EL (cell line): ENCODE measurements at regions not wholly inside any gene's neighbourhood (a gene's known extent, or its start where the extent isn't known, plus 50 kb on each side); places are given as distances from the start of the nearest gene placed in this dataset.
"Not testable (repeated sequence)": the region's sequence is repeated elsewhere in the genome, so short reads cannot be mapped to it uniquely, and the experiment has no call there.

Experiments
- DNase-seq: peaks from one replicate; pipeline ENCODE4 v3.0.0-alpha.2; 2016

DNA sequence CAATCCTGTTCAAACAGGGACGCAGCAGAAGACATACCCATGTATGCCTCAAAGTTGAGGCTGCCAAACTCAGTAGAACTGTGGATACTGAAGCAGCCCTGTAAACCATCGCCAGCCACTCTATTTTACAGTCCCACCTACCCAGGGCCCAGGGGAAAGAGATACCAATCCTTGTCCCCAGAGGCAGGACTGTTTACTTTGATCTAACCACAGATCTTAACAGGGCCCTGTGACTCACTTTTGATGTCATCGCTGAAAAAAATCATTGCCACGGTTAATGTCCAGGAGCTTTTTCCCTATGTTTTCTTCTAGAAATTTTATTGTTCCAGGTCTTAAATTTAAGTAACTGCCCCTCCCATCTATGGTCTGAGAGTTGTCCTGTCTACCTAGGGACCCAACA lies 538.4 kb upstream of the NCAM2 start:
- no peak for DNase-seq

DNA sequence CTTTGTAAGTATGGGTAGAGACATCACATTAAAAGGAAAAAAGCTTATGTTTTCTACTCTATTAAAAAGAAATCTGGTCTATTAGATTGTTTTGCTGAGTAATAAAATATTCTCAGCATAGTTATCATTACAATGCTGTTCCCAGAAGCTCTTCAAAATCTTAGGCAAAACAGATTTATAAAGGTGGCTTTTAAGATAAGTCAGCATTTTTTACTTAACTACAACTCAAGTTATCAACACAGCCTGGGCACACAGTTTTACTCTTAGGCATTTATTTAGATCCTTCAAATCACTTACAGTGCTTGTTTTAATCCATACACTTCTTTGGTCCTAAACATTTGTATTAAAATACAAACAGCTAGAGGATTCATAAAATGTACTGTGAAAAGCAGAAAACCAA lies 534.8 kb upstream of the NCAM2 start:
- no peak for DNase-seq

DNA sequence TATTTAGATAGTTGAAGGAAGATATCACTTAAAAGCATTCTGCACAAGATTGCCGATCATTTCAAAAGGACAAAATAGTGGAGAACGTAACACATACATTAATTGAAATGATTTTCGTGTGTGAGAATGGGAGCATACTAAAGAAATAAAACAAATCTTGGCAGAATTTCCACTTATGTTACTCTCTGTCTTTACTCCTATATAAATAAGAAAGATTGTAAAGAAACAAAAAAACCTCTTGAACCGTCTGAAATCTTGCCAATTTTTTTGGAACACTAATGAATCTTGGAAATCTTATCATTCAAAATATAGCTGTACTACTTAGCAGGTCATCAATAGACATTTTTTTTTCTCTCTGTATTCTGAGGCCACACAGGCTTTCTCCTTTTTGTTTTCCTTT lies 528.8 kb upstream of the NCAM2 start:
- no peak for DNase-seq

DNA sequence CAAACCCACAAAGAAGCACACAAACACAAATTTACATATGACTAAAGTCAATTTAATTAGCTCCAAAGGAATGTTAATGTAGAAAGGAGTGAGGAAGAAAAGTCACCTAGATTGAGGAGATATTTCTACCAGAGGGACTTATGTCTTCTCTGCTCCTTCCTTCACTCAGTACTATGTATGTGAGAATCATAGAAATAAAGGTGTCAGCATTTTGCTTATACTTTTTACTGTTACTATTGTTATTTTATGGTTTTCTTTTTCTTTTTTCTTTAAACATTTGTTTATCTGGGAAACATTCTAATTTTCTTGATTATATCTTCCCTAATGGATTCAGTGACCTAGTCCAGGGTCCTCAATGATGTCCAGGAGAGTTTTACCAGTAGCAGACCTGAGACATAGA lies 511.9 kb upstream of the NCAM2 start:
- DNase-seq, result no peak

DNA sequence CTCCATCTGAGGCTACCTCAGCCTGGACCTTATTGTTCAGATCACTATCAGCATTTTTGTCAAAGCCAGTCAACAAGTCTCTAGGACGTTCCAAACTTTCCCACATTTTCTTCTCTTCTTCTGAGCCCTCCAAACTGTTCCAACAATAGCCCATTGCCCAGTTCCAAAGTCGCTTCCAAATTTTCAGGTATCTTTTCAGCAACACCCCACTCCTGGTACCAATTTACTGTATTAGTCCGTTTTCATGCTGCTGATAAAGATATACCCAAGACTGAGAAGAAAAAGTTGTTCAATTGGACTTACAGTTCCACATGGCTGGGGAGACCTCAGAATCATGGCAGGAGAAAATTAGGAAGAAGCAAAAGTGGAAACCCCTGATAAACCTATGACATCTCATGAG lies 495.3 kb upstream of the NCAM2 start:
- not testable (repeated sequence) for DNase-seq

DNA sequence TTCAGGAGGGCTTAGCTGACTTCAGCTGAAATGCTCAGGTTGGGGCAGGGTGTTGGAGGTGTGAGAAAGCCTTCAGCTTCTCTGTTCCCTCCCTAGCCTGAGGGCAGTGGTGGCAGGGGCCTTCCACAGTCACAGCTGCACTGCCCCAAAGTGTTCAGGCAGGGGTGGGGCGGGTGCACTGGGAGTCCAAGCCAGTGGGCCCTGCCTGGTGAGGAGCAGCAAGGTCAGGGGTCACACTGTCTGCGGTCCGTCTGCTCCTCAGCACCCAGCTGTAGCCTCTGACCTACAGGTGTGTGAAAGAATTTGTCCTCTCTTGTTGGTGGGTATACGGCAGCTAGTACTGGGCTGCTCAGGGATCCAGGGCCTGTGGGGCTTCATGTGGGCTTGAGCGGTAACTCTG lies 490.4 kb upstream of the NCAM2 start:
- DNase-seq, result no peak

DNA sequence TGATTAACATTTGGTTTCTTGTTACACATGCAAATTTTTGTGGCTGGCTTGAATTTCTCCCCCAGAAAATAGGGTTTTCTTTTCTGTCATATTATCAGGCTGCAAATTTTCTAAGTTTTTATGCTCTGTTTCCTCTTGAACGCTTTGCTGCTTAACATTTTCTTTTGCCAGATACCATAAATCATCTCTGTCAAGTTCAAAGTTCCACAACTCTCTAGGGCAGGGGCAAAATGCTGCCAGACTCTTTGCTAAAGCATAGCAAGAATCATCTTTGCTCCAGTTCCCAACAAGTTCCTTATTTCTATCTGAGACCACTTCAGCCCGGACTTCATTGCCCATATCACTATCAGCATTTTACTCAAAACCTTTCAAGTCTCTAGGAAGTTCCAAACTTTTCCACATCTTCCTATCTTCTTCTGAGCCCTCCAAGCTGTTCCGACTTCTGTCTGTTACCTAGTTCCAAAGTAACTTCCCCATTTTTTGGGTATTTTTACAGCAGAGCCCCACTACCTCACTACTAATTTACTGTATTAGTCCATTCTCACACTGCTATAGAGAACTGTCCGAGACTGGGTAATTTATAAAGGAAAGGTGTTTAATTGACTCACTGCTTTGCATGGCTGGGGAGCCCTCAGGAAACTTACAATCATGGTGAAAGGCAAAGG lies 486.9 kb upstream of the NCAM2 start:
- DNase-seq, result no peak

DNA sequence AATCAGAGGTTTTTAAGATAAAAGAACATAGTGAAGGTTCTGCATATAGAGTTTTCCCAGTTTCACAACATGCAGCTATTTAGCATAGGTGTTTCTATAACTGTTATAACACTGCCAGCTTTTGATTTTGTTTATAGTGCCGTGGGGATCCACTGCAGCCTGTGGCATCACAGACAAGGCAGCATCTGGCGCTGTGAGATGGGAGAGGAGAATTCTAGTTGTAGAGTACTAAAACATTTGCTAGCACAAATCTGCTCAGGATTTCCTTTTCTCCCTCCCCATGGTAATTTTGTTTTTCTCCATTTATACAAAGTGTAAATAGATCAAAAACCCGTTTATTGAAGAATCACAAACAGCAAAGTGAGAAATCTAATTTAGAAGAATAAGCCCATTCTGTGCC lies 482.8 kb upstream of the NCAM2 start:
- no peak for DNase-seq

DNA sequence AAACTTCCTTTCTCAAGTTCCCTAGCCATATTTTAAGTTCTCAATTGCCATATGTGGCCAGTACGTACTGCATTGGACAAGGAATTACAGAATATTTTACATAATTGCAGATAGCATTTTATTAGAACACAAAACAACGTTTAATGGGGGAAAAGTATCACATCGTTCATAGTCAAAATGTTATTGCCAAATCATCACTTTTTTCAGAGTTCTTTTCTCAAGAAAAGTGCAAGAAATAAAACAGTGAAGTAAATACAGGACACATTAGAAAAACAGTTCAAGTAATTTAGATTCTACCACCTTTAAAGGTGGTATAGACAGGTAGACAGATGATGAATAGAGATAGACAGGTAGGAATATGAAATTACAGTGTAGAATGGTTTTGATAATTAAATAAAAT lies 479.1 kb upstream of the NCAM2 start:
- DNase-seq, result no peak

DNA sequence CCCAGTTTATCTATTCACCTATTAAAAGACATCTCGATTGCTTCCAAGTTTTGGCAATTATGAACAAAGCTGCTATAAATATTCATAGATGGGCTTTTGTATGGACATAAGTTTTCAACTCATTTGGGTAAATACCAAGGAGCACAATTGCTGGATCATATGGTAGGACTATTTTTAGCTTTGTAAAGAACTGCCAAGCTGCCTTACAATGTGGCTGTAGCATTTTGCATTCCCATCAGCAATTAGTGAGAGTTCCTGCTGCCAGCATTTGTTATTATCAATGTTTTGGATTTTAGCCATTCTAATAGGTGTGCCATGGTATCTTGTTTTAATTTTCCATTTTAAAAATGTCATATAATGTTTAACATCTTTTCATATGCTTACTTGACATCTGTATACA lies 475.6 kb upstream of the NCAM2 start:
- no peak for DNase-seq

DNA sequence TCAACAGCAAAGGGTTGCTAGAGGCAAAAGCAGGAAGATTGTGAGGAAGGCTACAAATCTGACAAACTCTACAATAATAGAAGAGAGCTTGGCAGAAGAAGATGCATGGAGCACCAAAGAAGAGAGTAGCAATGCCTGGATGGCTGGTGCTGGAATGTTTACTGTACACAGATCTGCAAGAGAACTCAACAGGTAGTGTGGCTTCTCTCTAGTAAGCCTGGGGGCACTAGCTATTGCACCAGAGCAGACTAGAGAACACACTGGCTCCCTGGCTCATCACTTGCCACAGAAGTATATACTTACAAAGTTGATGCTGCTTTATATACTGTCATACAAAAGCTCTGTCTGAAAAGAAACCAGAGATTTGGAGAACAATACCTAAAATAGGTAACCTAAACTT lies 475.0 kb upstream of the NCAM2 start:
- DNase-seq, result no peak

DNA sequence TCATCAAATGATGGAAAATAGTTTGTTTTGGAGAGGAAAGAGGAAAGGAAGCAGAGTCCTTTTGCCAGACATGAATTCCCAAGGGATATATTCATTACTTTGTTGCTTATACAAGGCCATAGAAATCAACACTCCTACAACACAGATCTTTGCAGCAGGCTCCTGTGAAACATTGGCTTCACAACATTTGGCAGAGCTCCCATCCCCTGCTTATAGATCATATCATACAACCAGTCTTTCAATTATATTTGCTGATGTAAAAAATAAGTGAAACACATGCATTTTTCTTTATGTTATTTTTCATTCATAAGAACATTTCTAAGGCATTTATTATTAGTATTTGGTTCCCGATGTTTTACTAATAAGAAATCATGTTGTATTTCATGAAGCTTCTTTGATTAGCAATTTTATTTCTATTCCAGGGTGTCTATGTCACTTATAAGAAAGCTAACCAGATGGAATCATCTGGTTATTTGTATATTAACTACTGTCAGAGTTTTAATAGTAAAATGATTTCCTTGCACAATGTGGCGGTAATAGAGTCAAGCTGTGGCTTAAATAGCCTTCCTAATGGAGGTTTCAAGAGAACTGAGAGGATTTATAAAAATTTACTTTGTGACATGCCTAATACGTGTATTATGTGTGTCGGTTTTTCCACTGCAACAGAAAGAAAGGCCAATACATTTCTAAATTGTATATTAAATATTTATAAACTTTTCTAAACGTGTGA lies 470.3 kb upstream of the NCAM2 start:
- no peak for DNase-seq

DNA sequence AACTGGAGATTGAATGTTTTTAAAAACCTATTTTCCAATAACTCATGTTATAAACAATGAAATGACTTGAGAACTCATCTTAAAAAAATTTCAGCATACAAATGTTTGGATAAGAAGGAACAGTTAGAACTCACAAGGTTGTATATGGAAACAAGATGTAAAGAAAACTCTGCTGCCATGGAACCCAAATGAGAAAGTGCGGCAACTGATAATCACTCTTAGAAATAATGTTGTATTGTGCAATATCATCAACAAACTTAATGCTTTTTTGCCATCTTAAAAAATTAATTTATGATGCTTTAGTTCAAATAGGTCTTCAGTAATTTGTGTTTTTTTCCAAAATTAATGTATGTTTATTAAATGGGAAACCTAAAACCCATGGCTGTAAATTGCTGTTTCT lies 461.1 kb upstream of the NCAM2 start:
- DNase-seq, result no peak

DNA sequence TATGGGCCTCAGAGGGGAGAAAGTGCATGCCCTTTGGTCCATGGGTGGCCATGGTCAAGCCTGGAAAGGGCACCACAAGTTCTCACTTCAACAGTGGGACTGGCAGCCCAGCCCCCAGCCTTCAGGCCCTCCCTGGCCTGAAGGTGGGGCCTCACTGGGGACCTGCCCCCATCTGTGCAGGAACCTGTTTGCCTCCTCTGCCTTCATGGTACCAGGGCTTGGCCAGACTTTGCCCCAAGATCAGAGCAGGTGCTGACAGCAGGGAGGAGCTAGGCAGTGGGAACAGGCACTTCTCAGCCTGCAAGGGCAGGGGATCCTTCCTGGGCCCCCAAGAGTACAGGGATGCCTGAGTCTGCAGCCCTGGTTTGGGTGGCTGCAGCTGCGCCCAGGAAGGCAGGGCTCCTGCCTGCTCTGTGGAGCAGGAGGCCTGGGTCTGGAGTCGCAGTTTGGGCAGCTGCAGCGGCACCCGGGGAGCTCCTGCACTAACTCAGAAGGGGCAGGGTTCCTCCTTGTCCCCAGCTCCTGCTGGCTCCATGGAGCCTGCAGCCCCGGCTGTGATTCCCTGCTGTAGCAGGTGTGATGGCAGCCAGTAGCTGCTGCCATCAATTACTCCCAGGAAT lies 460.1 kb upstream of the NCAM2 start:
- no peak for DNase-seq

DNA sequence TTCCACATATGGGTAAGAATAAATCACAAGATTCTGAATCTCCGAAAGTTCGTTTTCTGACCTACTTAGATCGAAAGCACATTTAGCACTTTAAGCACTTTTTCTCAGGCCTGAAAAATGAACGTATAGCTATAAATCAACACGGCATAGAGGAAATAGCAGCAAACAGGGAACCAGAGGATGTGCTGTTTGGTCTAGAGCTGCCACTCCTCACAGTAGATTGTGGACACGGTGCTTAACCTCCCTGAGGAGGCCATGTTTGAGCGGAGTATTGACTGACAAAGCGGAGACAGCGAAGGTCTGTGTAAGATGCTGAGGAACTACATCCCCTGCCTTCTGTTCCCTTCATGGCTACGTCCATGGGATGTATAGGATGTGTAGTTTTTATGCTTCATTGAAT lies 452.8 kb upstream of the NCAM2 start:
- no peak for DNase-seq

DNA sequence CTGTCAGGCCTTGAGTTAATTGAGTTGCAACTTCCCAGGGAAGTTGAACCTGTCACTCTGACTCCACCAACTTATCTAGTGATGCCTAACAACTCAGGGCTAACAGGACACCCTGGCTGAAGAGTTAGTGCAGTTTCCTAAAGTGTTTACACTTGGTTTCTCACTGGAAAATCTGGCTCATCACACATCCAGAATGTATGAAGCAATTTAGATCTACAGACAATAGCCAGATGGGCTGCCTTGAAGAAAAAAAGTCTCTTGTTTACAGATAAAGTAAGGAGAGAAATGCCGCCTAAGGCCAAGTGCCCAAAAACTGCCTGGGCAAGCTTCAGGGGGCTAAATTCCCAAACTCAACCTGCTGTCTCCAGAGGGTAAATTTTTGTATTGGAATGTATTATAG lies 446.3 kb upstream of the NCAM2 start:
- DNase-seq, result no peak

DNA sequence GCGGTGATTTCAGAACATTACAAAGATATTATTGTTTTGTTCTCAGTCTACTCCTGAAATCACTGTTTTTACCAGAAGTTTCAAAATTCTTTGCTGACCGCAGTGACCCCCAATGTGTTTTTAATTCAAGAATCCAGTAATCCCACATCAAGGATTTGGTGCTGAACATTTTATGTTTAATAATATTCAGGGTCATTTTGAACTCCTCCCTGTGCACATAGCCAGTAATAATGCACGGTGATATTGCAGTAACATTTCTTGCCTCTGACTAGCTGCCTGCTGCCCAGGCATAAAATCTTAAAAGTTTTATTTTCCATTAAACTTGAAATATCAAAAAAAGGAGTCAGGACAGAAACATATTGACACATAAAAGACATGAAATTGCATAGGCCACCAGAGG lies 443.4 kb upstream of the NCAM2 start:
- no peak for DNase-seq

DNA sequence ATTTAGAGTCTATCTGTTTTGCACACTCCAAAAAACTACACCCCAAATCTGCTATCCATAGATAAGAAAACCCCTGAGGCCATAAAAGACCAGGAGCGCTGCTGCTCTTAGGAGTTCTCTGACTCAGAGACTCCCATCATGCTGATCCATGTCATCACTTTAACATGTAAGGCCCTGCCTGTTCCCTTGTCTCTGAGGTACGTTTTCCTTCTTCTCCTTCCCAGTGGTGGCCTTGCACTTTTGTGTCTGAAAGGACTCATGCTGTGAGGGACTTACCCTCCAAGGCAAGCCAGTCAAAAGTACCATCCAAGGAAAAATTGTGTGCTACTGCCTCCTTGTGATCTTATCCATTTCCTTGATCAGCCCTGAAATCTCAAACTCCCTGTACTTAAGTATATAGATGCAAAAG lies 427.4 kb upstream of the NCAM2 start:
- no peak for DNase-seq

DNA sequence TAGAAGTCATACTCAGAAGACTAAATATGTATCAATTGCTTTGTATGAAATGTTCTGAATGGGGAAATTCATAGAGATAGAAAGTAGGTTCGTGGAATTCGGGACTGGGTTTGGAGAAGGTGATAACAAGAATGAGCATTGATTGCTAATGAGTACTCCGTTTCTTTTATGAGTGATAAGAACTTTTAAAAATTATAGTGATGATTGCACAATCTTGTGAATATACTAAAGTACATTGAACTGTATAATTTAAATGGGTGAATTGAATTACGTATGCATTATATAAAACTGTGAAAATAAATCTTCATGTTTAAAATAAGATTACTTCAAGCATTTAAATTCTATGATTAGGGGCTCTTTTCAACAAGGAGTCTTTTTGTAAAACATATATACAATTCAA lies 425.6 kb upstream of the NCAM2 start:
- no peak for DNase-seq

DNA sequence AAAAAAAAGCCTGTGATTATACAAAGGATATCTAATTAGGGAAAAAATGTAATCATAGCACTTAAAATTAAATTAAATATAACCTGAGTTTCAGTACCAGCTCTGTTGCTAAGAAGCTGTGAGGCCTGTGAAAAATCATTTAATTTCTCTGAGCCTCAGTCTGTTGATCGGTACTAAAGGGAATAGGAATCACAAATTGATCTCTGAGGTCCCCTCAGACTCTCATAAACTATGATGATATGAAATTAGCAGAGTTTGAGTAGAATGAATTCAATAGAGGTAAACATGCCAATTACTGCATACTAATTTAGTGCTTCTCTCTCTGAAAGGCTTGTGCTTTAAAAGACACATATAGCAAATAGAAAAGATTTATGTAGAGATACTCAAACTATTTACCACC lies 416.8 kb upstream of the NCAM2 start:
- no peak for DNase-seq

DNA sequence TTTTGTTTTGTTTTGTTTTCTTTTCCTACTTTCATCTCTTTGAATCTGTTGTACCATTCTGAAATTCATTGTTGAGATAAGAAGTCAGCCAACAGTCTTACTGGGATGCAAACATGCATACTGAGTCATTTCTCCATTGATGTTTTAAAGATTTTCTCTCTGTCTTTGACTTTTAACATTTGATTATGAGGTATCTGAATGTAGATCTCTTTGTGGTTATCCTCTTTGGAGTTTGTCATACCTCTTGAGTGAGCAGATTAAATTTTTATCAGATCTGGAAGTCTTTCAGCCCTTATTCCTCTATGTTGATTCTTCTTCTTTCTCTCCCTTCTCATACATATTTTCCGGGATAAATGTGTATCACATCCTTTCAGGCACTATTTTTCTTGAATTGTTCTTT lies 406.9 kb upstream of the NCAM2 start:
- no peak for DNase-seq

DNA sequence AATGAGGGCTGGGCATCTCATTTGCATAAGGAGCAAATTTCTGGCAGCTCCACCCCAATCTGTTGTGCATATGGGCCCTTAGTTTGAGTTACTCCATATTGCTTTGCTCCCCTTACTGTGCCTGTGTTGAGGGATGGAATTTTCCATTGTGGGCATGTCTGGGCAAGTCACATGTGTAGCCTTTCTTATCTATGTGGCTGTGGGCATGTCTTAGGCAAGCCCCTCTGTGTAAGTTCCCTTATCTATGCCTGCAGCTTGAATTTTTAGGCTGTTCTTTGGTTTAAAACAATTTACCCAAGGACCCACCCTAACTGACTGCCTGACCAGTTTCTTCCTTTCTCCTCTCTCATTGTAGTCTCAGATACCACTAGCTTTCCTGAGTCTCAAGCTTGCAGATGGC lies 405.7 kb upstream of the NCAM2 start:
- no peak for DNase-seq

DNA sequence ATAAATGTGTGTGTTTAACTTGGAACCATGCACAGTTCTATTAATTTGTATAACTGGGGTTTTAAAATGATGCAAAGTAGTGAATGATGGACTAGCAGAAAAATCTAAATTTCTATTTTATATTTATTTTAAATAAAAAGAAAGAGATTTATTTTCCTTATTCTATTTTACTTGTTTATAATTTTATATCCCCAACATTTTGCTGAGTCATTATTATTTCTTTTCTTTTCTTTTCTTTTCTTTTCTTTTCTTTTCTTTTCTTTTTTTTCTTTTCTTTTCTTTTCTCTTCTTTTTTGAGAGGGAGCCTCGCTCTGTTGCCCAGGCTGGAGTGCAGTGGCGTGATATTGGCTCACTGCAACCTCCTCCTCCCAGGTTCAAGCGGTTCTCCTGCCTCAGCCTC lies 395.0 kb upstream of the NCAM2 start:
- DNase-seq, result no peak

DNA sequence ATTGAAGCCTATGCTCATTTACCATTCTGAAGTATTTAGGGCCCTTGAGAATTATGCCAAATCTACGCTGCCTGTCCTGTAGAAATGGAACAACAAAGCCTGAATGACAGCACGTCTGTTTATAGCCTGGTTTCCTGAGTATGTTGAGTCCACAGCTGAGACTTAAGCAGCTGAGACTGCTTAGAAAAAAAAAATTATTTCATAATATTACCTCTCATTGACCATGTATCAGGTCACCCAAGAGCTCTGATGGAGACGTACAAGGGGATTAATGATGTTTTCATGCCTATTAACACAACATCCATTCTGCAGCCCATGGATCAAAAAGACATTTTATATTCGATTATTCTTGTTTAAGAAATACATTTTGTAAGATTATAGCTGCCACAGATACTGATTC lies 387.2 kb upstream of the NCAM2 start:
- DNase-seq, result no peak

DNA sequence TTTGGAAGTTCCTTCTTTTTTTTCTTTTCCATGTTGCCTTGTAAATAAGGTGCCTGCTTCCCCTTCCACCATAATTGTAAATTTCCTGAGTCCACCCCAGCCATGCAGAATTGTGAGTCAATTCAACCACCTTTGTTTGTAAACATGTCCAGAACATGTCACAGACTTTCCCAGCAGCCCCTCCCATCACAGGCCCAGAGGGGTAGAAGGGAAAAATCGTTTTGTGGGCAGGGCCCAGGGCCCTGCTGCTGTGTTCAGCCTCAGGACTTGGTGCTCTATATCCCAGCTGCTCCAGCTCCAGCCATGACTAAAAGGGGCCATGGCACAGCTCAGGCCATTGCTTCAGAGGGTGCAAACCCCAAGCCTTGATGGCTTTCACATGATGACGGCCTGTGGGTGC lies 384.6 kb upstream of the NCAM2 start:
- DNase-seq, result no peak
